Hematopoietic multipotent progenitor cell treated with erythropoietin and hydrocortisone succinate and interleukin-3 and kit ligand, for 4 days (in vitro differentiated cells): ENCODE measurements at regions not wholly inside any gene's neighbourhood (a gene's known extent, or its start where the extent isn't known, plus 50 kb on each side); places are given as distances from the start of the nearest gene placed in this dataset.
A peak's percentile ranks its signal among the peaks of the same experiment; 100 is the strongest.

Source experiments
- DNase-seq: peaks from one replicate; pipeline ENCODE4 v3.0.0-alpha.2; 2015

- DNase-seq = peak; percentile 49
These were observed 75.5 kb upstream of the BOD1 start for GRCh38 chr5:173691931-173692330.

- no peak for DNase-seq
These were observed 77.2 kb upstream of the BOD1 start for GRCh38 chr5:173693670-173694069.

GRCh38 chr5:173696216-173696615 lies 79.8 kb upstream of the BOD1 start:
- no peak for DNase-seq

- no peak for DNase-seq
These were observed 81.6 kb upstream of the BOD1 start for GRCh38 chr5:173697931-173698579.

- DNase-seq = peak; percentile 81
These were observed 83.5 kb upstream of the BOD1 start for GRCh38 chr5:173699966-173700365.

GRCh38 chr5:173703466-173703865 lies 87.0 kb upstream of the BOD1 start:
- peak; percentile 70 for DNase-seq

- DNase-seq = no peak
These were observed 88.4 kb upstream of the BOD1 start for GRCh38 chr5:173704615-173705511.

GRCh38 chr5:173705512-173706044 lies 89.1 kb upstream of the BOD1 start:
- DNase-seq = no peak

GRCh38 chr5:173706700-173707099 lies 90.2 kb upstream of the BOD1 start:
- no peak for DNase-seq

GRCh38 chr5:173707392-173707791 lies 90.9 kb upstream of the BOD1 start:
- peak; percentile 33 for DNase-seq

- DNase-seq = no peak
These were observed 92.7 kb upstream of the BOD1 start for GRCh38 chr5:173709145-173709544.

- no peak for DNase-seq
These were observed 93.3 kb upstream of the BOD1 start for GRCh38 chr5:173709761-173710160.

- DNase-seq = no peak
These were observed 94.1 kb upstream of the BOD1 start for GRCh38 chr5:173710528-173710927.

- no peak for DNase-seq
These were observed 95.0 kb upstream of the BOD1 start for GRCh38 chr5:173711466-173711865.

- no peak for DNase-seq
These were observed 96.2 kb upstream of the BOD1 start for GRCh38 chr5:173712609-173713175.

- no peak for DNase-seq
These were observed 98.3 kb upstream of the BOD1 start for GRCh38 chr5:173714551-173715428.

- no peak for DNase-seq
These were observed 99.2 kb upstream of the BOD1 start for GRCh38 chr5:173715607-173716006.

GRCh38 chr5:173716058-173716682 lies 99.7 kb upstream of the BOD1 start:
- DNase-seq = no peak

- peak; percentile 37 for DNase-seq
These were observed 101.5 kb upstream of the BOD1 start for GRCh38 chr5:173717959-173718358.

GRCh38 chr5:173718469-173718868 lies 102.0 kb upstream of the BOD1 start:
- no peak for DNase-seq

- DNase-seq = no peak
These were observed 103.3 kb upstream of the BOD1 start for GRCh38 chr5:173719731-173720082.

GRCh38 chr5:173720286-173720952 lies 104.0 kb upstream of the BOD1 start:
- DNase-seq = no peak
